Islet of Langerhans (tissue), 1 donor: ENCODE measurements at regions not wholly inside any gene's neighbourhood (a gene's known extent, or its start where the extent isn't known, plus 50 kb on each side); places are given as distances from the start of the nearest gene placed in this dataset.
"Not testable (repeated sequence)": the region's sequence is repeated elsewhere in the genome, so short reads cannot be mapped to it uniquely, and the experiment has no call there.

Source experiments
- FAIRE-seq: peaks from one replicate; lab custom pipeline; 2011; peaks lifted over from hg19 to GRCh38; lab: Jason Lieb, UNC

- FAIRE-seq = no peak
These were observed 194.8 kb upstream of the HMCN1 start for GRCh38 chr1:185539277-185539943.

GRCh38 chr1:185538309-185538898 lies 195.8 kb upstream of the HMCN1 start:
- FAIRE-seq = not testable (repeated sequence)

DNA sequence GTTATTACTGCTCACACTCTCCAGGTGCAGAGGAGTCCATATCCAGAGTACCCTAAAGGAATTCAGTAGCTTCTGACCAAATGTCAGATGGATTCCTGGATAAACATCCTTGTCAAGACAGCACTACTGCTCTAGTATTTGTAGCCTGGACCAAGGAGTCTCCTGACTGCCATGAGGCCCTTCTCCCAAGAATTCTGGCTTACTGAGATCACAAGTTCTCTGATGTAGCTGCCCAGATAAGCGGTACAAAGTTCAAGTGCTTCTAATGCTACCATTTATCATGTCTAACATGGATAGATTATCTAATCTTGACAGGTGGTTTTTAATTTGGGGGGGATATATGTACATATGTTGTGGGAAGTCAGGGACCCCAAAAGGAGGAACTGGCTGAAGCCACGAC lies 196.6 kb upstream of the HMCN1 start:
- no peak for FAIRE-seq

DNA sequence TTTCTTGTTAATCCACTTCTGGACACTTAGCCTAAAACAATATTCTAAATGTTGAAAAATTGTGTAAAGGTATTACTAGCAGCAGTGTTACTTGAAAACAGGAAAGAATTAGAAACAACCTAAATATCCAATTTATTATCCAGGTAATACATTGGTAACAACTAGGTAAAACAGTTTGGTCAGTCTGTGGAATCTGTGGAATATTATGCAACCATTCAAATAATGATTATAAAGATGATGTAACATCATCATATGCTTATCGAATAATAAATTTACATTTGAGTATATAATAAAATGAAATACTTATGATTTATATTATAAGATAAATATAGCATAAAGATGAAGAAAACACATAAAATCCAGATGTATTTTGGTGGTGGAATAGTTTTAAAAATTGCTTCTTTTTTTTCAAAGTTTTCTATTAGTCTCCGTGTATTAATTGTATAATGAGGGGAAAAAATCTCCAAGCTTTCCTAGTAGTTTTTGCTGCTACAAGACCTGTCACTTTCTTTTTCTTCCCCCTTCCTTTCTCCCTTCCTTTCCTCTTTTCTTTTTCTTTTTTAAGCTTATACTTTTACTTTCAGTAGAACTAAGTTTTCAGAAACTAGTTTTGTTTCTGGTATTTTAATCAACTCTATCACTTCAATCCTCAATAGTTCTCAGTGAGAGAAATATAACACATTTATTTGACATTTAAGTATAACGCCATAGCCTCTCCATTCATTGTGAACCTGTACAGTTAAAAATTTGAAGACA lies 197.8 kb upstream of the HMCN1 start:
- no peak for FAIRE-seq

- FAIRE-seq = peak; percentile 49
These were observed 198.6 kb upstream of the HMCN1 start for GRCh38 chr1:185535621-185536020.

GRCh38 chr1:185534801-185535200 lies 199.4 kb upstream of the HMCN1 start:
- FAIRE-seq = no peak

DNA sequence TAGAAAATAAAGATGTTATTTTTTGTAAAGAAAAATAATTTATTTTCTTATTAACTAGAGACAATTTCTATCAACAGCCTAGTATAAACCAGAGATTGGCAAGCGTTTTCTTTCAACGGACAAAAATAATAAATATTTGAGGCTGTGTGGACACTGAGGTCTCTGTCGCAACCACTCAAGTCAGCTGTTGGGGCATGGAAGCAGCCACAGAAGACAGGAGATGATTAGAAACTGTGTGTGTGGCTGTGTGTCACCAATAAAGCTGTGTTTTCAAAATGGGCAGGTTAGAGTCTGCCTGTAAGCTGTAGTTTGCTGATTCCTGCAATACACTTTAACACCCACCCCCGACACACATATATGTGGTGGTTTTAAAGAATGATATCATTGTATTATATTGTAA lies 200.6 kb upstream of the HMCN1 start:
- FAIRE-seq = peak; percentile 21

- no peak for FAIRE-seq
These were observed 201.3 kb upstream of the HMCN1 start for GRCh38 chr1:185532856-185533255.

- FAIRE-seq = no peak
These were observed 202.4 kb upstream of the HMCN1 start for GRCh38 chr1:185531838-185532237.

- FAIRE-seq = no peak
These were observed 204.0 kb upstream of the HMCN1 start for GRCh38 chr1:185530215-185530614.

- FAIRE-seq = no peak
These were observed 204.5 kb upstream of the HMCN1 start for GRCh38 chr1:185529673-185530072.

DNA sequence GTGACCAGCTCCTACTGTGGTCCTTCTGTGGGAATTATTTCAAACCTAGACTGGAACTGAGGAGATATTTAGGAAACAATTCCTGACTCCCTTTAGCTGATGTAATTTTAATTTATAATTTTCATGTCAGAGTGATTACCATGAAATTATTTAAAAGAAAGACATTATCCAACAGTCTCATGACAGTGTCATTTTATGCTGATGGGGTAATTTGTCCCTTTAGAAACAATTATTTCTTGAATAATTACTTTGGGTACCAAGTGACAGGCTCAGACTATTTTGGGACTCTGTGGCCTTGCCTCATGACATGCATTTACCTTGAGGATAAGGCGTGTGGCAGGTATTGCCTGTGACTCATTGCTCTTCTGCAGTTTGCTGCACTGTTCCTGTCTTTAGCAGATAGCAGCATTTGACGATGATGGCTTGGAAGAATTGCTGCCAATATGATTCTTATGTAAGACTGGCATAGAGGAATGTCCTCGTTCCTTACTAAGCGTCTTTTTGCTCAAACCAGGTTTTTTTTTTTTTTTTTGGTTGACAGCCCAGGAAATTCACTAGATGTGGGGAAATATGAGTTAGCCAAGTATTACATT lies 206.0 kb upstream of the HMCN1 start:
- no peak for FAIRE-seq

GRCh38 chr1:185526344-185527307 lies 207.6 kb upstream of the HMCN1 start:
- no peak for FAIRE-seq

- peak; percentile 68 for FAIRE-seq
These were observed 203.3 kb upstream of the IVNS1ABP start for GRCh38 chr1:185520188-185520920.

- FAIRE-seq = peak; percentile 84
These were observed 200.9 kb upstream of the IVNS1ABP start for GRCh38 chr1:185517808-185518419.

DNA sequence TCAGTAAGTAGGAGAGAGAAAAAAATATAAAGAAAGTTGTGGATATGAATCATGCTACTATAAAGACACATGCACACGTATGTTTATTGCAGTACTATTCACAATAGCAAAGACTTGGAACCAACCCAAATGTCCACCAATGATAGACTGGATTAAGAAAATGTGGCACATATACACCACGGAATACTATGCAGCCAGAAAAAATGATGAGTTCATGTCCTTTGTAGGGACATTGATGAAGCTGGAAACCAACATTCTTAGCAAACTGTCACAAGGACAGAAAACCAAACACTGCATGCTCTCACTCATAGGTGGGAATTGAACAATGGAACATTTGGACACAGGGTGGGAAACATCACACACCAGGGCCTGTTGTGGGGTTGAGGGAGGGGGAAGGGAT lies 200.3 kb upstream of the IVNS1ABP start:
- FAIRE-seq = not testable (repeated sequence)

- no peak for FAIRE-seq
These were observed 198.7 kb upstream of the IVNS1ABP start for GRCh38 chr1:185515696-185516095.

DNA sequence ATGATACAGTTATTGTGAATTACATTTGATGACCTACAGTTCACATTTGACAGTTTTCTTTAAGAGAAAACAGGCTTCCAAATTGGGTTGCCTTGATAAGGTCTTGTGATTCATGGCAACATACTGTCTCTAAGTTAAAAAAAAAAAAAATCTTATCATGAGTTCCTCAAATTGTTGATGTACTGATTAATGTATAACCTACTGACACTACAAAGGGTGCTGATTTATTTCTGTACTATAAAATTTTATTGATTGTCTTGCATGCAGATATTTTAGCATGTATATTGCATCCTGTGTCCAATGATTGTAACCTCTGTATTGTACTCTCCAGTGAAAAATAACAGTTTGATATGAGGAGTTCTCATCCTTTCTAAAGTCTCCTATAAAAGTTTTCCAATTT lies 197.3 kb upstream of the IVNS1ABP start:
- FAIRE-seq = no peak

DNA sequence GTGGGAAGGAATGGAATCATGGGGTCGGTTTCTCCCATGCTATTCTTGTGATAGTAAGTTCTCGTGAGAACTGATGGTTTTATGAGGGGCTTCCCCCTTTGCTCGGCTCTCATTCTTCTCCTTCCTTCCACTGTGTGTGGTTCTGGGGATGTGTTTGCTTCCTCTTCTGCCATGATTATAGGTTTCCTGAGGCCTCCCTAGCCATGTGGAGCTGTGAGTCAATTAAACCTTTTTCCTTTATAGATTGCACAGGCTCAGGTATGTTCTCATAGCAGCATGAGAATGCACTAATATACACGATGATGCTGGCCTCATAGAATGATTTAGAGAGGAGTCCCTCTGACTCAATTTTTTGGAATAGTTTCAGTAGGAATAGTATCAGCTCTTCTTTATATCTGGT lies 195.4 kb upstream of the IVNS1ABP start:
- FAIRE-seq = no peak

DNA sequence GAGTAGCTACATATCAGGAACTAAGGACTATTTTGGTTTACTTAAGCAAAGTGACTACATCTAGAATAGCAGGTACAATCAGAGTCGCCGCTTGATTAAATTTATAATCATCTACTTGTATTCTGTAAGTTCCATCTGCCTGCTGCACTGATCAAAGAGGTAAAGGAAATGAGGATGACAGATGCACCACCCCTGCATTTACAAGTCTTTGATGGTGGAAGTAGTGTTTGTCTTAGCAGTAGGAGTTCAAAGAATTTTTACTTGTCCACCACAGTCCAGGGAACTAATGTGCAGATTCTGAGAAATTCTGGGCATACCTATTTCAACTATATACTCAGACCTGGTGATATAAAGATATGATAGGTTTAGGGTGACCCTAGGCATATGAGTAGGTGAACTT lies 184.1 kb upstream of the IVNS1ABP start:
- no peak for FAIRE-seq
